CD8-positive, alpha-beta memory T cell (primary cell): ENCODE measurements at regions not wholly inside any gene's neighbourhood (a gene's known extent, or its start where the extent isn't known, plus 50 kb on each side); places are given as distances from the start of the nearest gene placed in this dataset.

Experiments used
- CTCF ChIA-PET: fragments of 350-600 bp; sonication (Branson Sonifier 250); formaldehyde crosslinking; loops from one replicate; lab custom pipeline; 2021; ENCODE audit warnings: antibody characterized with exemption; lab: Charles Lee
- POLR2A ChIA-PET: fragments of 350-600 bp; sonication (Branson Sonifier 250); formaldehyde crosslinking; loops from one replicate; lab custom pipeline; 2021; ENCODE audit warnings: antibody characterized with exemption; lab: Charles Lee
- DNase-seq, 5 donors: peaks; one replicate each; pipeline versions ENCODE4 v3.0.0 to v3.0.0-alpha.2; 2020 to 2022; ENCODE audit warnings: mixed read lengths in 1 of 5
- H3K27ac ChIP-seq: one replicate; pipeline ENCODE4 v1.7.0; 2013; ENCODE audit warnings: low read depth, mild to moderate bottlenecking, low read length, moderate library complexity
- H3K27me3 ChIP-seq: 2 replicates; pipeline ENCODE4 v1.7.0; 2013; ENCODE audit warnings: low read length, mild to moderate bottlenecking; ENCODE audit not compliant: insufficient read depth, poor library complexity, severe bottlenecking
- H3K36me3 ChIP-seq: 2 replicates; pipeline ENCODE4 v1.7.0; 2013; ENCODE audit warnings: mild to moderate bottlenecking, low read length, moderate library complexity; ENCODE audit not compliant: insufficient read depth
- H3K4me1 ChIP-seq: 2 replicates; pipeline ENCODE4 v1.7.0; 2013; ENCODE audit warnings: mild to moderate bottlenecking, low read length, moderate library complexity; ENCODE audit not compliant: insufficient read depth
- H3K4me3 ChIP-seq: 2 replicates; pipeline ENCODE4 v1.7.0; 2013; ENCODE audit warnings: mild to moderate bottlenecking, low read length
- H3K9me3 ChIP-seq: 2 replicates; pipeline ENCODE4 v1.7.0; 2013; ENCODE audit warnings: mild to moderate bottlenecking, low read length
- H3K27ac Mint-ChIP-seq, 8 donors: one replicate each; pipeline ENCODE4 v1.8.0; 2020 to 2021; ENCODE audit warnings: mixed read lengths in 8 of 8, mild to moderate bottlenecking in 6 of 8, inconsistent platforms in 3 of 8, moderate library complexity in 3 of 8
- H3K27me3 Mint-ChIP-seq, 2 donors: one replicate each; pipeline ENCODE4 v1.8.0; 2020 to 2021; ENCODE audit warnings: mixed read lengths in 2 of 2, mild to moderate bottlenecking in 1 of 2, moderate library complexity in 1 of 2
- H3K36me3 Mint-ChIP-seq, 3 donors: one replicate each; pipeline ENCODE4 v1.8.0; 2020 to 2021; ENCODE audit warnings: mixed read lengths in 3 of 3, inconsistent platforms in 1 of 3, mild to moderate bottlenecking in 1 of 3
- H3K4me1 Mint-ChIP-seq, 3 donors: one replicate each; pipeline ENCODE4 v1.8.0; 2020 to 2021; ENCODE audit warnings: mixed read lengths in 3 of 3, inconsistent platforms in 1 of 3, mild to moderate bottlenecking in 1 of 3
- H3K4me3 Mint-ChIP-seq, 7 donors: one replicate each; pipeline ENCODE4 v1.8.0; 2020 to 2021; ENCODE audit warnings: mixed read lengths in 7 of 7, mild to moderate bottlenecking in 6 of 7, moderate library complexity in 4 of 7, inconsistent platforms in 2 of 7
- H3K9me3 Mint-ChIP-seq, 5 donors: one replicate each; pipeline ENCODE4 v1.8.0; 2020 to 2022; ENCODE audit warnings: mixed read lengths in 5 of 5, mild to moderate bottlenecking in 3 of 5, moderate library complexity in 2 of 5, inconsistent platforms in 1 of 5

DNA sequence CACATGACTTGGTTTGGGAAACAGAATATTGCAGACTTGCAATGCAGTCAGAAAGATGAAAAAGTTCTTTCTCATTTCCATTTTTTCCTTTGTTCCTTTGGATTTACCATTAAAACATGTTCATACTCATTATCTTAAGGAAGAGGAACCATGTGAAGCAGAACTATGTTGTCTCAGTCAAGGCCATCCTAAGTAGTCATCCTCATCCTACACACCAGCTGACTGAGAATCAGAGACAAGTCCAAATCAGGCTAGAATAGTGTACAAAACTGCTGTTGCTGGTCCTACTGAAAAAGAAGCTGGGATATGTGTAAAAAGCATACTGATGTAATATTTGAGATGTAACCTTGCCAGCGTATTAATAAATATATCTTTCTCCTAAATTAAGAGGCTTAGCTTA is 433.4 kb downstream of the SLITRK5 start:
- peaks cover 0 to 1% of the 10 kb centered on the region in 2 donors for H3K27me3 Mint-ChIP-seq
- H3K27me3 ChIP-seq, result no peaks in the 10 kb centered on the region
- peaks cover 4 to 35% (median 6%) of the 10 kb centered on the region in 5 donors for H3K9me3 Mint-ChIP-seq
- peaks cover 0 to 4% (median 0%) of the 10 kb centered on the region in 3 donors for H3K36me3 Mint-ChIP-seq
- H3K4me1 ChIP-seq, result no peaks in the 10 kb centered on the region
- no peak overlapping the region for H3K27ac ChIP-seq
- CTCF ChIA-PET, result no interaction called here
- no peaks in the 10 kb centered on the region for H3K36me3 ChIP-seq
- DNase-seq, result no peak
- POLR2A ChIA-PET, result no interaction called here
- no peak overlapping the region for H3K4me3 ChIP-seq
- H3K27ac Mint-ChIP-seq, result no peak overlapping the region
- H3K9me3 ChIP-seq, result no peaks in the 10 kb centered on the region
- H3K4me3 Mint-ChIP-seq, result no peak overlapping the region
- no peaks in the 10 kb centered on the region for H3K4me1 Mint-ChIP-seq

- Mint-ChIP-seq H3K27ac (no peak overlapping the region), H3K4me1 (no peaks in the 10 kb centered on the region), H3K36me3 (peaks cover 0 to 4% (median 0%) of the 10 kb centered on the region in 3 donors), H3K4me3 (no peak overlapping the region), H3K27me3 (no peaks in the 10 kb centered on the region), H3K9me3 (peaks cover 2 to 25% (median 8%) of the 10 kb centered on the region in 5 donors)
- Histone ChIP-seq H3K4me1 (no peaks in the 10 kb centered on the region), H3K36me3 (no peaks in the 10 kb centered on the region), H3K27ac (no peak overlapping the region), H3K9me3 (no peaks in the 10 kb centered on the region), H3K27me3 (no peaks in the 10 kb centered on the region), H3K4me3 (no peak overlapping the region)
- DNase-seq, result no peak
- CTCF ChIA-PET, result no interaction called here
- POLR2A ChIA-PET, result no interaction called here
Measured at GRCh38 chr13:88107570-88107969, 436.4 kb downstream of the SLITRK5 start.

GRCh38 chr13:88112526-88112925 is 441.4 kb downstream of the SLITRK5 start:
- H3K4me1 ChIP-seq, result no peaks in the 10 kb centered on the region
- Mint-ChIP-seq H3K9me3 (peaks cover 2 to 15% (median 4%) of the 10 kb centered on the region in 5 donors), H3K27ac (no peak overlapping the region), H3K4me3 (no peak overlapping the region), H3K27me3 (no peaks in the 10 kb centered on the region), H3K36me3 (no peaks in the 10 kb centered on the region), H3K4me1 (no peaks in the 10 kb centered on the region)
- H3K27me3 ChIP-seq, result no peaks in the 10 kb centered on the region
- H3K36me3 ChIP-seq, result no peaks in the 10 kb centered on the region
- H3K27ac ChIP-seq, result no peak overlapping the region
- DNase-seq, result no peak
- POLR2A ChIA-PET, result no interaction called here
- H3K4me3 ChIP-seq, result no peak overlapping the region
- CTCF ChIA-PET, result no interaction called here
- no peaks in the 10 kb centered on the region for H3K9me3 ChIP-seq

- no peak for DNase-seq
- Mint-ChIP-seq H3K27me3 (no peaks in the 10 kb centered on the region), H3K27ac (no peak overlapping the region), H3K9me3 (peaks cover 2 to 10% (median 6%) of the 10 kb centered on the region in 5 donors), H3K36me3 (no peaks in the 10 kb centered on the region), H3K4me1 (no peaks in the 10 kb centered on the region), H3K4me3 (no peak overlapping the region)
- no peaks in the 10 kb centered on the region for H3K4me1 ChIP-seq
- ChIA-PET CTCF (no interaction called here), POLR2A (no interaction called here)
- no peak overlapping the region for H3K4me3 ChIP-seq
- no peaks in the 10 kb centered on the region for H3K9me3 ChIP-seq
- H3K27me3 ChIP-seq, result no peaks in the 10 kb centered on the region
- no peaks in the 10 kb centered on the region for H3K36me3 ChIP-seq
- H3K27ac ChIP-seq, result no peak overlapping the region
Measured at GRCh38 chr13:88115976-88116375, 444.8 kb downstream of the SLITRK5 start.

DNA sequence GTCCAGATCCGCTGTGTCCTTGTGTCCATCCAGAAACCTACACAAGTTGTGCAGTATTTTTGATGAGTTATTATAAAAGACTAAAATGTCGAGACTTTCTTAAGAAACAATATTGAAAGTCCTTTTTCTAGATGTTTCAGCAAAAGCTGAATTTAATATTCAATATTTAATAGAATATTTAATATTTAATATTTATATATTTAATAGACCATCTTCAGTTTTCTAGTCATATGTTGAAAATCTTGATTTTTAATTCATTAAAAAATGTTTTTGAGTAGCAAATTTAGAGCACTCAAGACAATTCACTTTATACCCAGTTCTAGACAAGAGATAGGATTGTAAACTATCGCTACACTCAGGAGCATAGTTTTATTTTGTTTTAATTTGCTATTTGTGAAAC is 447.8 kb downstream of the SLITRK5 start:
- Mint-ChIP-seq H3K27me3 (no peaks in the 10 kb centered on the region), H3K36me3 (no peaks in the 10 kb centered on the region), H3K4me1 (no peaks in the 10 kb centered on the region), H3K4me3 (no peak overlapping the region), H3K27ac (no peak overlapping the region), H3K9me3 (peaks cover 2 to 20% (median 6%) of the 10 kb centered on the region in 5 donors)
- H3K4me1 ChIP-seq, result no peaks in the 10 kb centered on the region
- H3K36me3 ChIP-seq, result no peaks in the 10 kb centered on the region
- H3K27ac ChIP-seq, result no peak overlapping the region
- no peak for DNase-seq
- H3K27me3 ChIP-seq, result no peaks in the 10 kb centered on the region
- ChIA-PET POLR2A (no interaction called here), CTCF (no interaction called here)
- H3K4me3 ChIP-seq, result no peak overlapping the region
- H3K9me3 ChIP-seq, result no peaks in the 10 kb centered on the region

GRCh38 chr13:88124142-88124541 is 453.0 kb downstream of the SLITRK5 start:
- CTCF ChIA-PET, result no interaction called here
- no peaks in the 10 kb centered on the region for H3K4me1 ChIP-seq
- H3K9me3 ChIP-seq, result no peaks in the 10 kb centered on the region
- no peaks in the 10 kb centered on the region for H3K27me3 ChIP-seq
- no peak overlapping the region for H3K27ac ChIP-seq
- no peak overlapping the region for H3K4me3 ChIP-seq
- Mint-ChIP-seq H3K36me3 (no peaks in the 10 kb centered on the region), H3K27ac (no peak overlapping the region), H3K4me3 (no peak overlapping the region), H3K4me1 (no peaks in the 10 kb centered on the region), H3K9me3 (peaks cover 3 to 40% (median 10%) of the 10 kb centered on the region in 5 donors), H3K27me3 (no peaks in the 10 kb centered on the region)
- DNase-seq, result no peak
- POLR2A ChIA-PET, result no interaction called here
- no peaks in the 10 kb centered on the region for H3K36me3 ChIP-seq

DNA sequence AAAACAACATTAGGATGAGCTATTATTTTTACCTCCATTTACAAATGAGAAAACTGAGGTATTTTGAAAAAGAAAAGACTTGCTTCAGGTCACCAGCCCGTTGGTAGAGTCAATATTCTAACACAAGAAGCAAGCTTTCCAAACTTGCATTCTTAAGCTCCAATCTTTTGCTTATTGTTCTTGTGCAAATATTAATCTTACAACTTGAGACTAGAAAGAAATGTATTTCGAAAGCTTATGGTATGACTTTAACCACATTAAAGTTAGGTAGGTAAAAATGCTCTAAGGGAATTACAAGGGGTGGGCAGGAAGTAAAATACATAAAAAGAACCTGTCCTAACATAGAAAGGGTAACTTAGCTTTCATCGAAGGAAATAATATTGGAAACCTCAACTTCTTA is 453.9 kb downstream of the SLITRK5 start:
- ChIA-PET POLR2A (no interaction called here), CTCF (no interaction called here)
- Histone ChIP-seq H3K4me1 (no peaks in the 10 kb centered on the region), H3K27me3 (no peaks in the 10 kb centered on the region), H3K9me3 (no peaks in the 10 kb centered on the region), H3K27ac (no peak overlapping the region), H3K36me3 (no peaks in the 10 kb centered on the region), H3K4me3 (no peak overlapping the region)
- H3K27me3 Mint-ChIP-seq, result no peaks in the 10 kb centered on the region
- H3K27ac Mint-ChIP-seq, result no peak overlapping the region
- DNase-seq, result no peak
- peaks cover 3 to 44% (median 10%) of the 10 kb centered on the region in 5 donors for H3K9me3 Mint-ChIP-seq
- H3K36me3 Mint-ChIP-seq, result no peaks in the 10 kb centered on the region
- H3K4me1 Mint-ChIP-seq, result no peaks in the 10 kb centered on the region
- H3K4me3 Mint-ChIP-seq, result no peak overlapping the region

GRCh38 chr13:88136098-88136790 is 465.1 kb downstream of the SLITRK5 start:
- POLR2A ChIA-PET, result no interaction called here
- Histone ChIP-seq H3K36me3 (no peaks in the 10 kb centered on the region), H3K4me1 (no peaks in the 10 kb centered on the region), H3K27ac (no peak overlapping the region), H3K4me3 (no peak overlapping the region), H3K9me3 (no peaks in the 10 kb centered on the region), H3K27me3 (no peaks in the 10 kb centered on the region)
- DNase-seq, result no peak
- peaks cover 0 to 15% (median 7%) of the 10 kb centered on the region in 5 donors for H3K9me3 Mint-ChIP-seq
- H3K27ac Mint-ChIP-seq, result no peak overlapping the region
- CTCF ChIA-PET, result no interaction called here
- H3K27me3 Mint-ChIP-seq, result no peaks in the 10 kb centered on the region
- no peaks in the 10 kb centered on the region for H3K36me3 Mint-ChIP-seq
- no peaks in the 10 kb centered on the region for H3K4me1 Mint-ChIP-seq
- H3K4me3 Mint-ChIP-seq, result no peak overlapping the region
